ENCODE measurements at regions not wholly inside any gene's neighbourhood (a gene's known extent, or its start where the extent isn't known, plus 50 kb on each side); places are given as distances from the start of the nearest gene placed in this dataset.

GRCh38 chr1:105368446-105368845 lies 1618.7 kb downstream of the AMY1C start:
- no peak for TF ChIP-seq POLR2A (IDR thresholded peaks at IDR 0.05; ENCODE audit: extremely low read depth, insufficient read length)
- no peak for TF ChIP-seq CTCF (IDR thresholded peaks at IDR 0.05; ENCODE audit: low read depth, low read length)
- TF ChIP-seq MAX (IDR thresholded peaks at IDR 0.05; ENCODE audit: low read depth, low read length), result no peak
- no peak for TF ChIP-seq MYC (IDR thresholded peaks at IDR 0.05; ENCODE audit: low read depth, low read length)
